ENCODE measurements at regions not wholly inside any gene's neighbourhood (a gene's known extent, or its start where the extent isn't known, plus 50 kb on each side); places are given as distances from the start of the nearest gene placed in this dataset.

DNA sequence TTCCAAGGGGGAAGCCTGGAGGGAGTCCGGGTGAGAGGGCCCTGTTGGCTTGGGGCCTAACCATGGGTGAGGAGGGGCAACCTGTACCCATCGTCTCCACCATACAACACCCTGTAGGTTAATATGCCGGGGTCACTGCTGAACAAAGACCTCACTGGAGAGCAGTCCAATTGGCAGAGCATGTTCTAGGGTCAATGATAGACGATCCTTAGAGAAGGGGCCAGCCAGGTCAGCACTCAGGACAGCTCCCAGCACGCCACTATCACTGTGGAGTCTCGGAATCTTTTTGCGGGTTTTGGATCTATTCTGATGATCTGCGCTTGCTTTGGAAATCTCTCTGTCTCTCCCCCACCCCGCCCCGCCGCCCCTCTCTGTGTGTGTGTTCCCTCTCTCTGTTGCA, 218.4 kb upstream of the MVB12B start:
- TF ChIP-seq, protein P1, sequence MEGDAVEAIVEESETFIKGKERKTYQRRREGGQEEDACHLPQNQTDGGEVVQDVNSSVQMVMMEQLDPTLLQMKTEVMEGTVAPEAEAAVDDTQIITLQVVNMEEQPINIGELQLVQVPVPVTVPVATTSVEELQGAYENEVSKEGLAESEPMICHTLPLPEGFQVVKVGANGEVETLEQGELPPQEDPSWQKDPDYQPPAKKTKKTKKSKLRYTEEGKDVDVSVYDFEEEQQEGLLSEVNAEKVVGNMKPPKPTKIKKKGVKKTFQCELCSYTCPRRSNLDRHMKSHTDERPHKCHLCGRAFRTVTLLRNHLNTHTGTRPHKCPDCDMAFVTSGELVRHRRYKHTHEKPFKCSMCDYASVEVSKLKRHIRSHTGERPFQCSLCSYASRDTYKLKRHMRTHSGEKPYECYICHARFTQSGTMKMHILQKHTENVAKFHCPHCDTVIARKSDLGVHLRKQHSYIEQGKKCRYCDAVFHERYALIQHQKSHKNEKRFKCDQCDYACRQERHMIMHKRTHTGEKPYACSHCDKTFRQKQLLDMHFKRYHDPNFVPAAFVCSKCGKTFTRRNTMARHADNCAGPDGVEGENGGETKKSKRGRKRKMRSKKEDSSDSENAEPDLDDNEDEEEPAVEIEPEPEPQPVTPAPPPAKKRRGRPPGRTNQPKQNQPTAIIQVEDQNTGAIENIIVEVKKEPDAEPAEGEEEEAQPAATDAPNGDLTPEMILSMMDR (IDR thresholded peaks at IDR 0.05; ENCODE audit: insufficient read depth, low read length): no peak
- TF ChIP-seq, protein P2, sequence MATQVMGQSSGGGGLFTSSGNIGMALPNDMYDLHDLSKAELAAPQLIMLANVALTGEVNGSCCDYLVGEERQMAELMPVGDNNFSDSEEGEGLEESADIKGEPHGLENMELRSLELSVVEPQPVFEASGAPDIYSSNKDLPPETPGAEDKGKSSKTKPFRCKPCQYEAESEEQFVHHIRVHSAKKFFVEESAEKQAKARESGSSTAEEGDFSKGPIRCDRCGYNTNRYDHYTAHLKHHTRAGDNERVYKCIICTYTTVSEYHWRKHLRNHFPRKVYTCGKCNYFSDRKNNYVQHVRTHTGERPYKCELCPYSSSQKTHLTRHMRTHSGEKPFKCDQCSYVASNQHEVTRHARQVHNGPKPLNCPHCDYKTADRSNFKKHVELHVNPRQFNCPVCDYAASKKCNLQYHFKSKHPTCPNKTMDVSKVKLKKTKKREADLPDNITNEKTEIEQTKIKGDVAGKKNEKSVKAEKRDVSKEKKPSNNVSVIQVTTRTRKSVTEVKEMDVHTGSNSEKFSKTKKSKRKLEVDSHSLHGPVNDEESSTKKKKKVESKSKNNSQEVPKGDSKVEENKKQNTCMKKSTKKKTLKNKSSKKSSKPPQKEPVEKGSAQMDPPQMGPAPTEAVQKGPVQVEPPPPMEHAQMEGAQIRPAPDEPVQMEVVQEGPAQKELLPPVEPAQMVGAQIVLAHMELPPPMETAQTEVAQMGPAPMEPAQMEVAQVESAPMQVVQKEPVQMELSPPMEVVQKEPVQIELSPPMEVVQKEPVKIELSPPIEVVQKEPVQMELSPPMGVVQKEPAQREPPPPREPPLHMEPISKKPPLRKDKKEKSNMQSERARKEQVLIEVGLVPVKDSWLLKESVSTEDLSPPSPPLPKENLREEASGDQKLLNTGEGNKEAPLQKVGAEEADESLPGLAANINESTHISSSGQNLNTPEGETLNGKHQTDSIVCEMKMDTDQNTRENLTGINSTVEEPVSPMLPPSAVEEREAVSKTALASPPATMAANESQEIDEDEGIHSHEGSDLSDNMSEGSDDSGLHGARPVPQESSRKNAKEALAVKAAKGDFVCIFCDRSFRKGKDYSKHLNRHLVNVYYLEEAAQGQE (IDR thresholded peaks at IDR 0.05; ENCODE audit: insufficient replicate concordance, low read depth): peak; percentile 90

Measured in HL-60 (cell line).